Suprapubic skin (tissue), 4 donors: ENCODE measurements at regions not wholly inside any gene's neighbourhood (a gene's known extent, or its start where the extent isn't known, plus 50 kb on each side); places are given as distances from the start of the nearest gene placed in this dataset.

Source experiments
- DNase-seq, 2 donors: peaks; one replicate each; pipeline ENCODE4 v3.0.0-alpha.2; 2019; ENCODE audit warnings: low spot score in 2 of 2
- H3K27ac ChIP-seq: fragments of 200-600 bp; sonication (generic); one replicate; pipeline ENCODE4 v1.5.1; 2019
- H3K27me3 ChIP-seq: fragments of 200-600 bp; sonication (generic); one replicate; pipeline ENCODE4 v1.5.1; 2019
- H3K36me3 ChIP-seq: fragments of 200-600 bp; sonication (generic); one replicate; pipeline ENCODE4 v1.5.1; 2019
- H3K4me1 ChIP-seq: fragments of 200-600 bp; sonication (generic); one replicate; pipeline ENCODE4 v1.5.1; 2019
- H3K4me3 ChIP-seq: fragments of 200-600 bp; sonication (generic); one replicate; pipeline ENCODE4 v1.5.1; 2019; ENCODE audit warnings: mild to moderate bottlenecking
- H3K9me3 ChIP-seq: fragments of 200-600 bp; sonication (generic); one replicate; pipeline ENCODE4 v1.5.1; 2019
- EP300 ChIP-seq: sonication (generic); formaldehyde crosslinking; IDR thresholded peaks from one replicate; pipeline ENCODE4 v1.6.1; 2017; ENCODE audit warnings: antibody characterized with exemption
- POLR2A ChIP-seq, 2 donors: fragments of 450-650 bp; IDR thresholded peaks; one replicate each; pipeline ENCODE4 v1.6.1; 2017; ENCODE audit warnings: antibody characterized with exemption in 2 of 2, mild to moderate bottlenecking in 2 of 2, moderate library complexity in 2 of 2
- POLR2AphosphoS5 ChIP-seq, 3 donors: sonication (generic); formaldehyde crosslinking; IDR thresholded peaks; one replicate each; pipeline ENCODE4 v1.6.1; 2017; ENCODE audit warnings: antibody characterized with exemption in 3 of 3
- WGBS: methylation state at CpG from one replicate; pipeline ENCODE4 v1.1.5; 2018; 5-methylcytosine and 5-hydroxymethylcytosine counted together
- TF ChIP-seq, protein P1 (sequence below), 2 donors: fragments of 200-600 bp in 1 of 2; fragments of 450-650 bp in 1 of 2; sonication (generic) in 1 of 2; IDR thresholded peaks; one replicate each; pipeline ENCODE4 v1.5.1; 2016 to 2019; ENCODE audit warnings: antibody characterized with exemption in 2 of 2, mild to moderate bottlenecking in 1 of 2, moderate library complexity in 1 of 2

DNA sequence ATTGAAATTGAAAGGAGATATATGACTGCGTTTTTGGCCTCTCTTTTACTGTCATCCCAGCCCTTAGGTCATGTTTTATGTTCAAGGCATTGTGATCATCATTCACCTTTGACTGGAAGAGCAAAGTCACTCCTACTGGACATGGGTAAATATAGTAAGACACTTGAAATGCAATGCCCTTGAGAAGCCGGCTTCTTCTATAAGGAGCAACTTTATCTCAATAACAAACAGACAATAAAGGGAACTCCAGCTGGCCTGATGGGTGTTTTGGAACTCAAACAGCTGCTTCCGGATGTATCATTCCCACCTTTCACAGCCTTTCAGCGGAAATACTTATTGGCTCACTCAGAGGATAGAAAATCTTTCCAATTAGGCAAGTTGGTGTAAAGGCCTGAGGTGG, 65.1 kb upstream of the C4orf54 start:
- no peaks in the 10 kb centered on the region for H3K36me3 ChIP-seq
- peaks cover 16% of the 10 kb centered on the region for H3K4me1 ChIP-seq
- no peak overlapping the region for H3K4me3 ChIP-seq
- TF ChIP-seq EP300 (no peak), POLR2A (IDR thresholded peaks at IDR 0.05) (no peak), POLR2AphosphoS5 (IDR thresholded peaks at IDR 0.05) (no peak)
- TF ChIP-seq, protein P1, sequence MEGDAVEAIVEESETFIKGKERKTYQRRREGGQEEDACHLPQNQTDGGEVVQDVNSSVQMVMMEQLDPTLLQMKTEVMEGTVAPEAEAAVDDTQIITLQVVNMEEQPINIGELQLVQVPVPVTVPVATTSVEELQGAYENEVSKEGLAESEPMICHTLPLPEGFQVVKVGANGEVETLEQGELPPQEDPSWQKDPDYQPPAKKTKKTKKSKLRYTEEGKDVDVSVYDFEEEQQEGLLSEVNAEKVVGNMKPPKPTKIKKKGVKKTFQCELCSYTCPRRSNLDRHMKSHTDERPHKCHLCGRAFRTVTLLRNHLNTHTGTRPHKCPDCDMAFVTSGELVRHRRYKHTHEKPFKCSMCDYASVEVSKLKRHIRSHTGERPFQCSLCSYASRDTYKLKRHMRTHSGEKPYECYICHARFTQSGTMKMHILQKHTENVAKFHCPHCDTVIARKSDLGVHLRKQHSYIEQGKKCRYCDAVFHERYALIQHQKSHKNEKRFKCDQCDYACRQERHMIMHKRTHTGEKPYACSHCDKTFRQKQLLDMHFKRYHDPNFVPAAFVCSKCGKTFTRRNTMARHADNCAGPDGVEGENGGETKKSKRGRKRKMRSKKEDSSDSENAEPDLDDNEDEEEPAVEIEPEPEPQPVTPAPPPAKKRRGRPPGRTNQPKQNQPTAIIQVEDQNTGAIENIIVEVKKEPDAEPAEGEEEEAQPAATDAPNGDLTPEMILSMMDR (IDR thresholded peaks at IDR 0.05): no peak
- H3K9me3 ChIP-seq: no peaks in the 10 kb centered on the region
- no peaks in the 10 kb centered on the region for H3K27me3 ChIP-seq
- DNase-seq: no peak
- WGBS: 58% methylated on average over 4 of the region's 4 CpGs
- H3K27ac ChIP-seq: no peak overlapping the region

DNA sequence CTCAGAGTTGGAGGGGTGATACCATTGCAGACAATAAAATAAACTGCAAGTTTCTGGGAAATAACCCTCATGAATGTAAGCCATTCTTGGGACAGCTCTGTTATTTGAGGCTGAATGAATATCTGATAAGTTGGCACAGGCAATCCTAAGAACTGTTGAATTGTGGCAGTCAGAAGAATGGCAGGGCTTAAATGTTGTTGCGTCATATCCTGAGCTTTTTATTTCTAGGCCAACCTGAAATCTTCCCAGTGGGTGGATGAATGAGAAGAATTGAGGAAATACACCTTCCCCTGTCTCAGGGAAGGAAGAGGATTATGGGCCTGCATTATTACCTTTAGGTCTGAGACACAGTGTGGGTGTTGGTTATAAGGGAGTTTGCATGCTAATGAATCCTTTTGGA, 64.4 kb upstream of the C4orf54 start:
- WGBS: 33% methylated on average over 1 of the region's 1 CpG
- DNase-seq: no peak
- H3K27ac ChIP-seq: no peak overlapping the region

DNA sequence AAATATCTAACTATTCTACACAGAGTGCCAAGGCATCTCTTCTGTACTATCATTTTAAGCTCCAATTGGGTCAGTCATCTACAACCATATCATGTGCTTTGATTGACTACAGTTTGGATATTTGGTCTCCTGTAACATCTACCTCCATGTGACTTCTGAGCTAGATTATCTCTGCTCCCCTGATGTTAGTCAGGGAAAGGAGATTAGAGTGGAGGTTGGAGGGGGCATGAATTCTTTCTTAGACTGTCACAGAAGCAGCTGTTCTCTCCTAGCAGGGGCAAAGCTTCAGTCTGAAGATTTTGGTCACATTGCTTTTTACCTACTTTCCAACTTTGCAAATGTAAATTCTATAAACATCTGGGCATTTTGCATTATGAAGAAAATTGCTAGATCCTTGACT, 62.6 kb upstream of the C4orf54 start:
- Histone ChIP-seq H3K9me3 (no peaks in the 10 kb centered on the region), H3K27ac (no peak overlapping the region), H3K4me3 (no peak overlapping the region), H3K4me1 (peaks cover 16% of the 10 kb centered on the region), H3K36me3 (no peaks in the 10 kb centered on the region), H3K27me3 (no peaks in the 10 kb centered on the region)
- TF ChIP-seq EP300: no peak
- TF ChIP-seq, protein P1 (IDR thresholded peaks at IDR 0.05): no peak
- no peak for DNase-seq

More for the DNA sequence above, 64.4 kb upstream of the C4orf54 start:
- TF ChIP-seq EP300 (no peak), POLR2A (IDR thresholded peaks at IDR 0.05) (no peak), POLR2AphosphoS5 (IDR thresholded peaks at IDR 0.05) (no peak)
- TF ChIP-seq, protein P1 (IDR thresholded peaks at IDR 0.05): no peak
- H3K4me1 ChIP-seq: peaks cover 16% of the 10 kb centered on the region
- H3K9me3 ChIP-seq: no peaks in the 10 kb centered on the region
- H3K27me3 ChIP-seq: no peaks in the 10 kb centered on the region
- no peaks in the 10 kb centered on the region for H3K36me3 ChIP-seq
- H3K4me3 ChIP-seq: no peak overlapping the region

DNA sequence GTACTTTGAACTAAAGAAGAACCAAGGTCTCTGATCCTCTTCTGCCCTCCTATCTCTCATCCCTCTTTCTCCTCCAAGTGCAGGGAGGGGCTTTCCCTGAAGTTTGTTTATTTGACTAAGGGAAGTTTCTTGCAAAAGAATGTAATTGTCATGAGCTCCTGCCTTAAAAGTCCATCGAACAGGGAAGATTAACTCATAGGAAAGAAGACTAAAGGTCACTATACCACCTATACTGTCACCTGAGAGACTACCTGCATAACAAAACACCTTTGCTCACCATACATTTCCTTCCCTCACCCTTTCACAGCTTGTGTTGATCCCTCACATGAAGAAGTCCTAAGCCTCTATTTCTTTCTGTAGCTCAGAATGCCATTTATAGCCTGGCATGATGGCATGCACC, 59.4 kb upstream of the C4orf54 start:
- H3K27ac ChIP-seq: no peak overlapping the region
- H3K9me3 ChIP-seq: no peaks in the 10 kb centered on the region
- no peak for TF ChIP-seq POLR2AphosphoS5 (IDR thresholded peaks at IDR 0.05)
- TF ChIP-seq, protein P1 (IDR thresholded peaks at IDR 0.05): no peak
- no peak for TF ChIP-seq EP300
- no peak for TF ChIP-seq POLR2A (IDR thresholded peaks at IDR 0.05)
- no peaks in the 10 kb centered on the region for H3K36me3 ChIP-seq
- H3K27me3 ChIP-seq: no peaks in the 10 kb centered on the region
- no peaks in the 10 kb centered on the region for H3K4me1 ChIP-seq
- 48% methylated on average over 1 of the region's 1 CpG for WGBS
- no peak for DNase-seq
- H3K4me3 ChIP-seq: no peak overlapping the region

DNA sequence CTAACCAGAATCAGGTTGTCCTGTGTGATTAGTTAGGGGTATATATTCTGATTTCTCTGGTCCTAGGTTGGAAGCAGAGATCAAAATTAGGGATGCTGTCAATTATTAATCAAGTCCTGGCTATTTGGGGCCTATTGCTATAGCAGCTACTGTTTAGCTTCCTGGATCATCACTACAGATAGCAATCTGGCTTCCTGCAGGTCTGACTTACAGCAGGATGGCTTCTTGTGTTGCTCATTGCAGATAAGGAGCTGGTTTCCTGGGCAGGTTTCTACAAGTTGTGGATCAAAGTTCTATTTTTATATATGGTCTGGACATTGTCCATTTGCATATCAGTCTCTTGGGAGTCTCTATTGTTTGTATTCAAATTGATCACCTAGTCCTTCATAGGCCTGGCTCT, 57.7 kb upstream of the C4orf54 start:
- no peak overlapping the region for H3K27ac ChIP-seq
- no peaks in the 10 kb centered on the region for H3K9me3 ChIP-seq
- TF ChIP-seq POLR2A (IDR thresholded peaks at IDR 0.05) (no peak), EP300 (no peak), POLR2AphosphoS5 (IDR thresholded peaks at IDR 0.05) (no peak)
- TF ChIP-seq, protein P1 (IDR thresholded peaks at IDR 0.05): no peak
- no peak overlapping the region for H3K4me3 ChIP-seq
- no peaks in the 10 kb centered on the region for H3K4me1 ChIP-seq
- DNase-seq: no peak
- H3K27me3 ChIP-seq: no peaks in the 10 kb centered on the region
- H3K36me3 ChIP-seq: no peaks in the 10 kb centered on the region
